Testis (tissue), 2 donors: ENCODE measurements at regions not wholly inside any gene's neighbourhood (a gene's known extent, or its start where the extent isn't known, plus 50 kb on each side); places are given as distances from the start of the nearest gene placed in this dataset.

Source experiments
- POLR2A ChIP-seq: fragments of 450-650 bp; IDR thresholded peaks from one replicate; pipeline ENCODE4 v1.6.1; 2017; ENCODE audit warnings: antibody characterized with exemption, mild to moderate bottlenecking, moderate library complexity
- TF ChIP-seq, protein P1 (sequence below), 3 experiments: fragments of 450-650 bp in 2 of 3; fragments of 200-600 bp in 1 of 3; sonication (generic) in 1 of 3; IDR thresholded peaks; one replicate each; pipeline ENCODE4 v1.5.1; 2016 to 2019; ENCODE audit warnings: antibody characterized with exemption in 3 of 3, mild to moderate bottlenecking in 2 of 3, moderate library complexity in 1 of 3

GRCh38 chr21:21952566-21952965 is 954.4 kb downstream of the NCAM2 start:
- TF ChIP-seq, protein P1, sequence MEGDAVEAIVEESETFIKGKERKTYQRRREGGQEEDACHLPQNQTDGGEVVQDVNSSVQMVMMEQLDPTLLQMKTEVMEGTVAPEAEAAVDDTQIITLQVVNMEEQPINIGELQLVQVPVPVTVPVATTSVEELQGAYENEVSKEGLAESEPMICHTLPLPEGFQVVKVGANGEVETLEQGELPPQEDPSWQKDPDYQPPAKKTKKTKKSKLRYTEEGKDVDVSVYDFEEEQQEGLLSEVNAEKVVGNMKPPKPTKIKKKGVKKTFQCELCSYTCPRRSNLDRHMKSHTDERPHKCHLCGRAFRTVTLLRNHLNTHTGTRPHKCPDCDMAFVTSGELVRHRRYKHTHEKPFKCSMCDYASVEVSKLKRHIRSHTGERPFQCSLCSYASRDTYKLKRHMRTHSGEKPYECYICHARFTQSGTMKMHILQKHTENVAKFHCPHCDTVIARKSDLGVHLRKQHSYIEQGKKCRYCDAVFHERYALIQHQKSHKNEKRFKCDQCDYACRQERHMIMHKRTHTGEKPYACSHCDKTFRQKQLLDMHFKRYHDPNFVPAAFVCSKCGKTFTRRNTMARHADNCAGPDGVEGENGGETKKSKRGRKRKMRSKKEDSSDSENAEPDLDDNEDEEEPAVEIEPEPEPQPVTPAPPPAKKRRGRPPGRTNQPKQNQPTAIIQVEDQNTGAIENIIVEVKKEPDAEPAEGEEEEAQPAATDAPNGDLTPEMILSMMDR (IDR thresholded peaks at IDR 0.05): no peak
- no peak for TF ChIP-seq POLR2A
